Pons (tissue), 1 donor: ENCODE measurements at regions not wholly inside any gene's neighbourhood (a gene's known extent, or its start where the extent isn't known, plus 50 kb on each side); places are given as distances from the start of the nearest gene placed in this dataset.
A peak's percentile ranks its signal among the peaks of the same experiment; 100 is the strongest.

Experiments
- DNase-seq: peaks from one replicate; pipeline ENCODE4 v3.0.0-alpha.2; 2016; ENCODE audit warnings: low spot score

DNA sequence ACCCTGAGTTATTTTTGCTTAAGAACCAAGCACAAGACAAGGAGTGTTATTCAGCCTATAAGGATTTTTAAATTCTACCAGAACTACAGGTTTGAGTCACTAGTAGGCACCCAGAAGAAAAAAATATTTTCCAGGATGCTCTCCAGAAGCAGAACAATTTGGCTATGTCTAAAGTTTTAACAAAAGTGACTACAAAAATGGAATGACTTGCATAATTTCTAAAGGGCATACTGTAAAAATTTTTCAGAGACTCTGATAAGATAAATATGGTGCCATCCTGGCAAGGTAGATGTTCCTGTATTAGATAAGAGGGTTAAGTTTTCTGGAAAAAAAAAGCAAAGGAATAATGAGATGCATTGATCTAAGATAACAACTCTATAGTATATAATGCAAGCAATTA is 68.6 kb upstream of the FAM9A start:
- no peak for DNase-seq

DNA sequence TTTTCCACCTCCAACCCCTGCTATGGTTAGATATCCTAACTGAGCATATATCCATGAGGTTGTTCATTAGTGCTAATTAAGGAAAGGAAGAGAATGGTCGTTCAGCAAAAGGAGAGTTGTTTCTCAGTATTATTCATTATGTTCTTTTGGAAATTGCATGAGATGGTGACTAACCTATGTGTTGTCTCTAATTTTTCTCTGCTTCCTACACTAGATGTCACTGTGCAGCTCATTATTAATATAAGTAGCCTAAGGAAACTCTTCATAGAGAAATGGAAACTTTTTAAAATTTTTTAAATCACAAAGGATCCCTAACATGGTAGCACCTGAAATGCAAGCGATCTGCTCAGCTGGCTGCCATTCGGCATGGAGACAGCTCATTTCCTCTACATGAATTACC is 67.7 kb upstream of the FAM9A start:
- DNase-seq: peak; percentile 26

DNA sequence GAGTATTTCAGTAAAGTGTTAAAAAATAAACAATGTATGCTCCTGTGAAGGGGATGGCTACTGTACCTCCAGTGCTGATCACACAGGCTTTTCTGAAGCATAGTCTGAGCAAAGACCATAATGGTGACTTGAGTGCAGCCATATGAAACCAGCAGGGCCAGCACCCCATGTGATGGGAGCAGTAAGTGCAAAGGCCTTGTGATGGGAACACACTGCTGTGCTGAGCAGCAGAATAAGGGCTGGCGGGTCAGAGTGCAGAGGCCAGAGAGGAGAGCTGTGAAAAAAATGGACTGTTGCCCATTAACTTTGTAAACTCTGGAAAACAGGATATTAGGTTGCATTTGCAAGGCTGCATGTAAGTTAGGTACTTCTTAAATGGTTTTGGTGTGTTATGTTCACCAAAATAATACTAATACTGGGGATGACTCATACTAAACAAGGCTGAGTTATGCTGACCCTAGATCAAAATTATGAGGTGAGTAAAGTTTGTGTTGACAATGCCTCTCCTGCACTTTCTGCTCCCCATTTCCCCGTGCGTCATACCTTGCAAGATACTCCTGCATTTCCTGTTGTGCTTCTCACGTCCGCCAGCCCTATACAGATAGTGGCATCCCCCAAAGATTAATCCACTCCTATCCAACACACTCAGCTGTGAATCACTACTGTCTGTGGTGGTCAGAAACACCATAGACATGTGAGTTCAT is 67.0 kb upstream of the FAM9A start:
- no peak for DNase-seq

DNA sequence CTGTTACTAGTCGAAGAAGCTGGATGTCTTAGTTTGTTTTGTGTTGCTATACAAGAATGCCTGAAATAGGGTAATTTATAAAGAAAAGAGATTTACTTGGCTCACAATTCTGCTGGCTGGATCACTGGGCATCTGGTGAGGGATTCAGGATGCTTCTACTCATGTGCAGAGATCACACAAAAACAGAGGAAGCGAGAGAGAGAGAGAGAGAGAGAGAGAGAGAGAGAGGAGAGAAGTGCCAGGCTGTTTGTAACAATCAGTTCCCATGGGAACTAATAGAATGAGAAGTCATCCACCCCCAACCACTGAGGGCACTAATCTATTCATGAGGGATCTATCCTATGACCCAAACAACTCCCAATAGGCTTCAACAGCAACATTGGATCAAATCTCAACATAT is 66.2 kb upstream of the FAM9A start:
- DNase-seq: no peak

DNA sequence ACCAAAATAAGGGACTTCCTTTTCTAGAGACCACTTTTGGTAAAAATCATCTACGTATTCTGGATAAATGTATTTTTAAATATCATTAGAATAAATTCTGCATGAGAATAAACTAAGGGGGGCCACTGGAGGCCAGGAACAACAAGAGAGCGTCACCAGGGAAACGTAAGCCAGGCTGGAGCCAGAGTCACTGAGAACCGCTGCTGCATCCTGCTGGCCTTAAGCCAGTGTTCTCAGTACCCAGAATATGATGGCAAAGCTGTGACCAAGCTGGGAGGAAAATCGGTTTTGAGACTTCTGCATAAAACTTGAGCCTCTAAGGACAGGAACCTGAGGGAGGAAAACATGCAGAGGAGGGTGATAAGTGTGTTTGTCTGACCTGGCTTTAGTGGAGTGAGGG is 63.0 kb upstream of the FAM9A start:
- DNase-seq: peak; percentile 3

DNA sequence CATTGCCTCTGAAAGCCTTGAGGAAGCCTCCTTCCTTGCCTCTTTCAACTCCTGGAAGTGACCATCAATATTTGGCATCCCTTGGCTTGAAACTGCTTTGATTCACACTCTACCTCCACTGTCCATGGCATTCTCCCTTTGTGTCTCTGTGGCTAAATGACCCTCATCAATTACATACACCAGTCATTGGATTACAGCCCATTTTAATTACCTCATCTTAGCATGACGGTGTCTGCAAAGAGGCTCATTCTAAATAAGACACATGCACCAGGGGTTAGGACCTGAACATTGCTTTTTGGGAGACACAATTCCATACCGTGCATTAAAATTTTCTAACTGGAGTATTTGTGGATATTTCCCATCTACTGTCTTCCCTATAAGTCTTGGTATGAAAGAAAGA is 60.7 kb upstream of the FAM9A start:
- no peak for DNase-seq

DNA sequence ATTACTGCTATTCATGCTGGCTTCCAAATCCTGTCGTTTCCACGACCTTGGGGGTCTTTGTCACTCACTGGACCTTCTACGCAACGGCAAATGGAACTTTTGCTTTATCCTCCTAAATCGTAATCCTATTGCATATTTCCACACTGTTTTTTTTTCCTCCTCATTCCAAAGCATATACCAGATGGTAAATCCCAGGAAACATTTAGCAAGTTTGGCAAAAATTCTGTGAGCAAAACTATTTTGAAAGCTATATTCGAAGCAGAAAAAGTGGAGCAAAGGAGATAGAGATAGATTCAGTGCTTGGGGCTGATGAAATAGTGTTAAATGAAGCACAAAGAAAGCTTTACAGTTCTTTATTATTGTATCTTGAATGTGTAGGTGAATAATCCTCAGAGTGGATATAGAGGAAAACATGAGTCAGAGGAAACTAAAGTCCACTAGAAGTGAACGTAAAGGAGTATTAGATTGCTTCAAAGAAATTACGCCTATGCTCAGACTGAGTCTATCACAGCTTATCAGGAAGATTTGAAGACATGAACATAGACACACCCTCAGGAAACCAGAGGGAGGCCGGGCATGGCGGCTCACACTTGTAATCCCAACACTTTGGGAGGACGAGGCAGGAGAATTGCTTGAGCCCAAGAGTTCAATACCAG is 50.2 kb upstream of the FAM9A start:
- no peak for DNase-seq
